NCI-H748 (cell line): ENCODE measurements at regions not wholly inside any gene's neighbourhood (a gene's known extent, or its start where the extent isn't known, plus 50 kb on each side); places are given as distances from the start of the nearest gene placed in this dataset.
"Not testable (repeated sequence)": the region's sequence is repeated elsewhere in the genome, so short reads cannot be mapped to it uniquely, and the experiment has no call there.

Source experiments
- DNase-seq: peaks from one replicate; lab custom pipeline; 2025; ENCODE audit not compliant: unreplicated experiment; lab: John Stamatoyannopoulos, UW

DNA sequence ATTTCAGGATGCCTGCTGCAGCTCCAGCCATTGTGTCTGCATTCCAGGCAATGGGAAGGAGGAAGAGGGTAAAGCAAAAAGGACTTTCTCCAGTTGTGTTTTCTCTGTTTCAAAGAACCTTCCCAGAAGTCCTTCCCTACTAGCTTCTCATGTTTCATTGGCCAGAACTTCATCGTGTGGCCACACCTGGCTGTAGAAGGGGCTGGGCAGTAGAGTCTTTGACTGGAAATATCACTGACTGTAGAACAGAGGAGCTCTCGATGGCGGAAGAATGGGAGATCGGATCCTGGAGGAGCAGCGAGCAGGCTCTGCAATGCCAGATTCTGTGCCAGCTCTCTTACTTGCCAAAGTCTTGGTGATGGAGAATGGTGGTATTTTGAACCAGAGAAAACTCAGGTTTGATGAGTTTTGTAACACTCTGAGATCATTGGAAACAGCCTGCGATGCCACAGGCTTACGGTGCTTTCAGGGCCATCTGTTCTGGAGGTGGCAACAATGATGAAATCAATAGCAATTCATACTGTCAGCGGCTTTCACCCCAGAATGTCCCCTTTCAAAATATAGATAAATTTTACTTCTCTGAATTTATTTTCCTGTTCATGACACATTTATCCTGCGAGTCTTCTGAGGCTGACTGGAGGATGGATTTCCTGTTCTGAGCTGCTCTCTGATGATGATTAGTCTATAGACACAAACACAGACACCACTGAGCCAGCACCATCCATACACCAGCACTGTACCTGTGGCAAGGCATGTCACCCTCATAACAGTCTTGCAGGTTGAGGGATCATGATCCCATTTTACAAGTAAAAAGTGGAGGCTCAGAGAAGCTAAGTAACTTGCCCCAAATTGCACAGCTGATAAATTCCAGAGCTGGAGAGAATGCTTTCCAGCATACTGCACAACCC lies 204.2 kb downstream of the EMX2 start:
- no peak for DNase-seq

DNA sequence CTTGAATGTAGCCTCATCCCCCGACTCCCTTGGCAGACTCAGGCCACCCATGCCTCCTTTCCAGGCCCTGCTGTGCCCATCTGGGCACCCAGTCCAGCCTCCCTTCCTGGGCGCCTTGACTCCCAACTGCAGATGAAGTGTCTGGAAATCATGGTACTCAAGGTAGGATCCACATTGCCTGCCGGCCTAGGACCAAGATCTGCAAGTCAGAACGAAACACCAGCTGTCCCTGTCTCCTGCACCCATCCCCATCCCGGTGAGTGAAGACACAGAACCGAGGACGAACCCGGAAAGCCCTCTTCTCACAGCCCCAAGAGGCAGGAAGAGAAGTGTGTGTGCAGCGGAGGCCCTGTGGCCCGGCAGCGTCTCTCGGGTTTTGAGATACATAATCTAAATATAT lies 205.1 kb downstream of the EMX2 start:
- no peak for DNase-seq

DNA sequence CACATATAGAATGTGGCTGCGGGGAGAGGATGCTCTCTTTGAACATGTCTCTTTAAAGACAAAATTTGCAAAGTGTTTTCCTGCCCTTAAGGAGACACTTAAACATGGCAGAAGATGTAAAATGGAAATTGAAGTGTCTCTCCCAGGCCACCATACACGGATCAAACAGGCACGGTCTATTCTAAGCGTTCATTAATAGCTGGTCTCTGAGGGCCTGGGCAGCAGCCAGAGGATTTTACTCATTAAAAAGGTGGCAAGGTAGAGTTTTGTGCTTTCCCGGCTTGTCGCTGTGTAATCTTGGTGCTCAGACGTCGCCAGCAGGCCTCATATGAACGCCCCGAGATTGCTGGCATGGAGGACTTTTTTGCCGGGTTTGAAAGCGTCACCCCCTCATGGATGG lies 205.5 kb downstream of the EMX2 start:
- no peak for DNase-seq

DNA sequence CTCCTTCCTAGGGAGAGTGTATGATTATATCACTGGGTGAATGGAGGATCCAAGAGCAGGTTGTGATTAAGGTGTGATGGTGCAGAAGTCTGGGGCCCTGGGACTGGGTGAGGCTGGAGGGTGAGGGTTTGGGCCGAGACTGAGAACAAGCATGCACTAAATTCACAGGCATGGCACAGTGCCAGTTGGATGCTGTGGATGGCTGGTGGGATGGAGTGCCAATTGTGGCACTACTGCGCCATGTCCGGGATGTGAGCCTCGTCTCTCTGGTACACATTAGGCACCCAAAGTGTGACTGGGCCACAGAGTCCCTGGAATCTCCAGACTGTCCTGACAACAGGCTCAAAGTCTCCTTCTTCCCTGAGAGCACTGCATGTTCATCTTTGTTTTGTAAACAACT lies 208.1 kb downstream of the EMX2 start:
- DNase-seq = no peak

DNA sequence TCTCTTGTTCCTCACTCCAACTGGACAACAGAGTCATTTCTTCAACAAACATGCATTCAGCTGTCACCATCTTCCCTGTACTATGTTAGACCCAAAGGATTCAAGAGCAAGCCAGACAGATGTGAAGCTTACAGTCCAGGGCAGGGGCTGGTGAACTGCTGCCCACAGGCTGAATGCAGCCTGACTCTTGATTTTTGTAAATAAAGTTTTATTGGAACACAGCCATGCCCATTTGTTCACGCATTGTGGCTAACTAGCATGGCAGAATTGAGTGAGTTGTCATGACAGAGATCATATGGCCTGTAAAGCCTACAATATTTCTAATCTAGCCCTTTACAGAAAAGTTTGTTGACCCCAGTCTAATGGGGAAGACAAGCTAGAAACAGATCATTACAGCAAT lies 208.7 kb downstream of the EMX2 start:
- DNase-seq = no peak

DNA sequence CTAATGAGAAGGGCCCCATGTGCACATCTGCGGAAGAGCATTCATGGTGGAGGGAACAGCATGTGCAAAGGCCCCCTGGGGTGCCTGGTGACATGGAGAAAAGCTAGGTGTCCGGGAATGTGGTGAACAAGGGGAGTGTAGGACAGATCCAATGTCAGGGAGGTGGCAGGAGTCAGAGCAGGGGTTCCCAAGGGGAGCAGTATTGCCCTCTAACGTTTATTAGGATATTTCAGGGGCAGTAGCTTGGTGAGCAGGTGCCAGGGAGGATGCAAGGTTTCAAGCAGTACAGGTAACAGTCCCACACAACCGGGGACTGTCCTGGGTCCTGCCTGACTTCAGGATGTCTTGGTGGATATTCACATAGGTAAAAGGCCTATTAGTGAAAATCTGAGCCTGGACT lies 209.6 kb downstream of the EMX2 start:
- DNase-seq = no peak

DNA sequence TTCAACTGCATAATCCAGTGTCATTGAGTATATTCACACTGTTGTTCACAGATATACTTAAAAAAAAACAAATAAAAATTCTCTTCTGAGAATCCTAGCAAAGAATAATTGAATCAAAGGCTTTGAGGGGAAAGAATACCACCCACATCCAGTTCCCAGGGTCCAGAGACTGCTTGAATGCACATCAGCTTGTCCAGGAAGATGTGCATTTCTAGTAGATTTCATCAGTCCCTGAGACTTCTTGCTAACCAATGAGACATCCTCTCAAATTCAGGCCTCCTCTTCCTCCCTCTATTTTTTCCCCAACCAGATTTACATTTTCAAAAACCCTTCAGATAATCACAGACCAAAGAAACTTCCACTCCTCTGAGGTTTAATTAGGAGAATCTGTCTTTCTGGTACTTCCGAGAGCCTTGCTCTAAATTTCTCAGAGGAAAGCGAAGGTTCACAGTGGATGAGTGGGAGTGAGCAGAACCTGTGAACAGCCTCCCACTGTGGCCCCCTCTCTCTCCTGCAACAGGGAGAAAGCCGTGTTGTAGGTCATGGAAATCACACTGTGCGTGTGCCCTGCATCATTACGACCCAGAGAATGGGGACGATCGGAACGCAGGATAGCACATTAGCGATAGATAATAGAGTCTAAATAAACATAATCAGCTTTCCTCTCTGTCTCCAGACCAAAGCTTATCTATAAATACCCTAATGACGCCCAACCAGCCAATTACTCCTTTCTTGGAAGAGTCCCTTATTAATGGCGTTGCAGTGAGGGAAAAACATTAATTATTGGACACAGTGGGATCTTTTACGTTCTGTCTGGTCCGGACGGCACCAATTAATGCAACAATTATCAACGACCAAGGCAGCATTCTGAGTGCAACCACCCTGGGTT lies 212.5 kb downstream of the EMX2 start:
- DNase-seq = peak; percentile 75

DNA sequence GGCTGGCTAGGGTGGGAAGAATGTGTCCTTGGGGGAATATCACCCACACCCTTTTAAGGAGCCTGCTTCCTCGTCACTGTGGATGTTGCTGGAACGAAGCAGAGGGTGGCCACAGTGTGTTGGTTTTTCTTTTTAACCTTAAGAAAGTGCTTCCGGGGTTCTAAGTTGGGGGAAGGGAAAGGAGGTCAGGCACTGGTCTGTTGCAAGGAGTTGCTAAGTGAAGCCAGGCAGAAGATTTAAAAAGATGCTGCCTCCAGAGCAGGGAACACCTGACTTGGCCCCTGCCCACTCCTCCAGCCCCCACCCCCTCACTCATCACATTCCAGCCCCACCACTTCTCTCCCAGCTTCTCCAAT lies 213.1 kb downstream of the EMX2 start:
- DNase-seq = peak; percentile 32

DNA sequence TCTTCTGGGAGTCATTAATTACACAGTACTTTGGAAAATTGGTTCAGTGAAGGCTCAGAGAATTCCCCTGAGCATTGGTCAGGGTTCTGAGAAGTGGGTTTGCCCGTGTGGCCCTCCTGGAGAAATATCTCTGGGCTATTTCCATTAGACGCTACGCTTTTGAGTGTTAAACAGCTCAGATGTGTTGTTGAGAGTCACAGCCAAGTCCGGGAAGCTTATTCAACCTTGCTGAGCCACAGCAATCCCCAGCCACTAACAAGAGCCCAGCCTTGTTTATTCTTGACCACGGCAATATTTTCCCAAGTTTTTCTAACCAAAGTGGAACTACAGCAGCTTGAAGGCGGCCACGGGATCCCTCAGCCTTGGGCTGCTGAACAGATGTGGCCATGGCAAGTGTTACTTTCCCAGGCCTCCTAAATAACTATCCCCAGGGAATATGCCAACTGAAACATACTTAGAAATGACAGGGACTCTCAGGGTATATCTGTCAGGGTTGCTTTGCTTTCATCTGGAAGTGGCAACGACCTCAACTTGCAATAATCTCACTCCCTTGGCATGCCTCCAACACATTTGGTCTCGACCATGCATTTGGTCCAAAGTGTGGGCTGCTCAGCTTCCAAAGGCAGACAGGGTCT lies 214.7 kb downstream of the EMX2 start:
- no peak for DNase-seq

DNA sequence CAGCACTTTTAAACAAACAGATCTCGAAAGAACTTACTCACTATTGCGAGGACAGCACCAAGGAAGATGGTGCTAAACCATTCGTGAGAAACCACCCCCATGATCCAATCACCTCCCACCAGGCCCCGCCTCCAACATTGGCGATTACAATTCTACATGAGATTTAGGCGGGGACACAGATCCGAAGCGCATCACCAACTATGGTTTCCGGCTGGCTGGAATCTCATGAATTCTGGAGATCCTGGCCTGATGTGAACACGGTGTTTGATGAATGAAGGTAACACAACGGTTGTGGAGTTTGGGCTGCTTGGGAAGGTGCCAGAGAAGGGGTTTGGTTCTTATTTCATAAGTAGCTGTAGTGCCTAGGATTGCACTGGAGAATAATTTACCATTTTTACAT lies 216.7 kb downstream of the EMX2 start:
- DNase-seq = no peak

DNA sequence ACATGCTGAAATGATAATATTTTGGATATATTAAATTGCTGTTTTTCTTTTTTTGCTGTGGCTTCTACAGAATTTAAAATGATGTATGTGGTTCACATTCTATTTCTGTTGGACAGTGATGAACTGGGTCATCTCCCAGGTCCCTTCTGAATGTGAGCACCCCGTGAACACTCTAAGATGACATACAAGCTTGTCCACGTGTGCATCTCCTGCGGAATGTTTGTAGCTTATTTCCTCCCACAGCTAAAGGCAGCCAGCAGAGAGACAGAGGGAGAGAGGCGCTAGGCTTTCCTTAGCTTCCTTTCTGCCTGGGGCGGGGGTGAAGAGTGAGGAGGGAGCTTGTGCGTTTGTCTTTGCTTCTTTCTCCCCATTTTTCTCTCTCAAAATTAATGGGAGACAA lies 219.1 kb downstream of the EMX2 start:
- DNase-seq = no peak

DNA sequence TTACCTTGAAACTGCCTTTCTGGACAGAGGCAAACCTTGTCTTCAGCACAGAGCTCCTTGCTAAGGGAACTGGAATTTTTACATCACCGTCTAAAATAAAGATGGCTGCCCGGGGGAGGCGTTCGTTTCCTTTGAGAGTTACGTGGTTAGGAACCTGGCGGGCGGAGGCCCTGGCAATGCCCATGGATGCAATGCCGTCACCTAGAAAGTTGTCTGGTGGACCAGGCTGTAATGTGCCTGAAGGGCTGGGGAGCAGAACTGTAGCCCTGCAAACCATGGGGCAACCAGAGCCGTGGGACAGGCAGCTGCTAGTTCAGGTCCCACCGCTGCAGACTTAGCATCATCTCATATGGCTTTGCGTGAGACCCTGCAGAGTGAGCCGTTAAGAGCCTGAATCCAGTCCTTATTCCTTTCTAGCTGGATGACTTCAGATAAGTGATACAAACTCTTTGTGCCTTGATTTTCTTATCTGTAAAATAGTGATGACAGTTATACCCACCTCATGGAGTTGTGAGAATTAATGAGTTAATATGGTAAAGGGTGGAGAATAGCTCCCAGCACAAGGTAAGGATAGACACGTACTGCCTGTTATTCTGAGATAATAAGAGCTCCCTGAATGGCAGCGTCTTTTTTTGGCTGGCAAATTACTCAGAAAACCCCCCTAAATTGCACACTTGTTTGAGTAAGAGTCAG lies 219.7 kb downstream of the EMX2 start:
- DNase-seq = no peak

DNA sequence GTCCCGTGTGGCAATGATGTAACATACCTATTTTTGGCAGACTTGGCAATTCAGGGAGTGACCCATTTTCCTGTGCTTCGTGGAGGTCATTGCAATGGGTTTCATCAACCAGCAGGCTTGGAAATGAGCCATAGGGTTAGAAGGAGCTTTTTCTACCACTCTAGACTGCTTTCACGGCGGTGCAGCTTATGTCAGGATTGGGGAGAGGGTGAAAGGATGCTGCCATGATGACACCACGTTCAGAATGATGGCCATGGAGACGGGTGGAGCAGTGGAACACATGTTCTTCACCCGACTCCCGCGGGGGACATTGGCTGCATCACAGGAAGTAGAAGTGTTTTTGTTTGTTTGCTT lies 220.2 kb downstream of the EMX2 start:
- peak; percentile 32 for DNase-seq

DNA sequence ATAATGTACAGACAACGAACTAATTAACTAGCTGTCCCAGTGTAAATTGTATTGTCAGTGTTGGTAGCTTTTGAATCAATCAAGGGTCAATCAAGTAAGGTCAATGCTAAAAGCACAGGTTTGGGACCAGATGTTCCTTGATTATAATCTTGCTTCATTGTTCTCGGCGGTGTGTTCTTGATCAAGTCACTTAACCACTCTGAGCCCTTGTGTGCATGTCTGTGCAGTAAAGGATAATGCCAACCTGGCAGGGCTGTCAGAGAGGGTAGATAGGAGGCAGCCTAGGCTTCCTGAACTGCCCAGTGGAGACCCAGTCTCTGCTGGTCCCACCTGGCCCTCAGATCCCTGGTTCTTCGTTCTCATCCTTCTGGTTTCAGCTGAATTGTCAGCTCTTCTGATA lies 221.0 kb downstream of the EMX2 start:
- DNase-seq = peak; percentile 18

DNA sequence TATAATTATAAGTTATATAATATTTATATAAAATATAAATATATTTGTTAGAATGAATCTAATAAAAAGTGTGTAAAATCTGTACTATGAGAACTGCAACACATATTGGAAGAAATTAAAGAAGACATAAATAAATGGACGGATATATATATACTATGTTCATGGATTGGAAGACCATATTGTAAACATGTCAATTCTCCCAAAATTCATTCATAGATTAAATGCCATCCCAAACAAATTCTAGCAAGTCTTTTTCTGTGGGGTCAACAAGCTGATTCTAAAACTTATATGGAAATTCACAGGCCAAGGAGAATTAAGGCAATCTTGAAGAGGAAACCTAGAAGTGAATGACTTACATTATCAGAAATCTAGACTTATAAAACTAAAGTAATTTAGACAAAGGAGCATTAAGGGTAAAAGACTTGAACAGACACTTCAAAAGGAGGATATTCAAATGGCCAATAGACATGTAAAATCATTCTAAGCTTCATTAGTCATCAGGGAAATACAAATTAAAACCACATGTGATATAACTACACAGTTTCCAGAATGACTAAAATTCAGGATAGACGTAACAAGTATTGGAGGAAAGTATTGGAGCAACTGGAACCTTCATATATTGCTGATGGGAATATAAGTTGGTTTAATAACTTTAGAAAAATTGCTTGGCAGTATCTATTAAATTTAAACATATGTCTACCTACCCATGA lies 225.9 kb downstream of the EMX2 start:
- no peak for DNase-seq

DNA sequence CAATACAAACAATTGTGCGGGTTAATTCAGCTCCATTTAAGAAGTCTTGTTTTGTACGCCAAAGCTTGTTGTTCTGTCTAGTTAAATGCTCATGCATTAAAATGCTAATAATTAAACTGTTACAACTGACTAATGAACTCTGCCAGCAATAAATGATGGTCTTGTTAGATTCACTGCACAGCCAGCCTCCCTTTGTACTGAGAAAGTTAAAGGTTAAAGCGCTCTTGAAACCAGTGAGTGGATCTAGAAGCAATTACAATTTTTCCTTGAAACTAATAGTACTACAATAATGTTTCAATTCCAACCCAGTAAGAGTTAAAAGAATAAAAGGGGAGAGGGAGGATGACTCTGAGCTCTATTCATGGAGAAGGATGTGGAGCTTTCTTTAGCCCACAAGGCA lies 233.0 kb downstream of the EMX2 start:
- DNase-seq = no peak

DNA sequence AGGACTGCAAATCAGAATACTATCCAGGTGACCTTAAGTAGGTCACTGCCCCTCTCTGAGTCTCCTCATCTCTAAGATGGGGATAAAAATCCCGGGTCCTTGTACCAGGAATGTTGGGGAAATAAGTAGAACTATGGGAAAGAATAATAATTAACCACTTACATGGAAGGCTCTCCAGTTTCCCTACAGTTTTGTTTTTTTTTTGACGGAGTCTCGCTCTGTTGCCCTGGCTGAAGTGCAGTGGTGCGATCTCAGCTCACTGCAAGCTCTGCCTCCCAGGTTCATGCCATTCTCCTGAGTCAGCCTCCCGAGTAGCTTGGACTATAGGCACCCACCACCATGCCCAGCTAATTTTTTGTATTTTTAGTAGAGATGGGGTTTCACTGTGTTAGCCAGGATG lies 234.7 kb downstream of the EMX2 start:
- DNase-seq = not testable (repeated sequence)

DNA sequence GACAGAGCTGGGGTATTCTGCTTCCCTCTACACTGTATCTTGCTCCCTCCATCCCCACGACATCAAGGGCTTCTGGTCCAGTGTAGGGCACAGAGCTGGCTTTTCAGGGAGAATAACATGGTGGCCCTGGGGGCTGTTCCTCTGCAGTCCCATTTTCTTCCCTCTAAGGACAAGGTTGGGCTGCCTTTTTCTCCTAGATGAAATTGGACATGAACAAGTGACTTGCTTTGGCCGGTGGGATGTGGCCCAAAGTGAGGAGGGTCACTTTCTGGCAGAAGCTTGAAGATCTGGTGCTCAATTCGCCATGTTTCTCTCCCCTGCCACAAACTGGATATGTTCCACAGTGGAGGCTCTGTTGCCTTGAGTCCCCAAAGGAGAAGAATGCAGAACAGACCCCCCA lies 235.7 kb downstream of the EMX2 start:
- no peak for DNase-seq

DNA sequence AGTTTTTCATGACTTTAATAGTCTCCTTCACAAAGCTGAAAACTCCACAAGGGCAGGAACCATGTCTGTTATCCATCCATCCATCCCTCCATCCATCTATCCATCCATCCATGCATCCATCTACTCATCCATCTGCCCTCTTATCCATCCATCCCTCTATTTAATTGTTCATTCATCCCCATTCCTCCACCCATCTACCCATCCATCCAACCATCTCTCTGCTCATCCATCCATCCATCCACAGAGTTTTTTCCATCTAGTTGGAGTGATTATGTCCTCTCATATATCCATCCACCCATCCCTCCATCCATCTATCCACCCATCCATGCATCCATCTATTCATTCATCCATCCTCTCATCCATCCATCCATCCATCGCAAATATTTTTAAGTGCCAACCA lies 237.9 kb downstream of the EMX2 start:
- DNase-seq = no peak

DNA sequence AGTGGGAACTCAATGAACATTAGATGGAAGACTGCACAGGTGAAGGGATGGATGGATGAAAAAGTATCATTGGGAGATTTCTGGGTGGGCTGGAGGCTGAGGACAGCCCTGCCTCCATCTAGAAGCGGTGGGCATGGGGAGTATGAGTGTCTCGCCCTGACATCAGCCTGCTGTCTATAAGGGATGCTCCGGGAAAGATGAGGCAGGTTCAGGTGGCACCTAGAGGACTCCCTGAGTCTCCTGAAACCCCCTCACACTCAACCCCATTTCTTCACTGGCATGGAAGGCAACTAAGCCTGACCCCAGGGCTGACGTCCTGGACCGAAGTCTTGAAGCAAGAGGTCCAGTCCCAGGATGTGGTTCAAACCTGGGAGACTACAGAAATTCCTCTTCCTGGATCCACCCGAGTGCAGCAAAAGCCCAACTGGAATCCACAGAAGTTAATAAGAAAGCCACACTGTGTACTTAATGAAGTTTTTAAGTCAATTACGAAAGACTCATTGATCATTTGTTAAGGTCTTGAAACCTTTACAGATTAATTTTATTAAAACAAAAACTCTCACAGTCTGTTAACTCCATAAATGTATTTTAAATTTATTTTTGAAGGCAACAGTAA lies 238.8 kb downstream of the EMX2 start:
- no peak for DNase-seq
